H9 (cell line): ENCODE measurements at regions not wholly inside any gene's neighbourhood (a gene's known extent, or its start where the extent isn't known, plus 50 kb on each side); places are given as distances from the start of the nearest gene placed in this dataset.

Experiments used
- DNase-seq: peaks from one replicate; pipeline ENCODE4 v3.0.0-alpha.2; 2017
- H2AFZ ChIP-seq: one replicate; pipeline ENCODE4 v1.6.1; 2013; ENCODE audit warnings: mild to moderate bottlenecking, low read length, control low read depth, moderate library complexity
- H2AK5ac ChIP-seq: 2 replicates; pipeline ENCODE4 v1.6.1; 2013; ENCODE audit warnings: low read length, control low read depth, mixed read lengths; ENCODE audit not compliant: insufficient read length
- H2BK120ac ChIP-seq: one replicate; pipeline ENCODE4 v1.6.1; 2013; ENCODE audit warnings: low read depth, mild to moderate bottlenecking, low read length, control low read depth, inconsistent platforms; ENCODE audit not compliant: poor library complexity, severe bottlenecking
- H2BK12ac ChIP-seq: 2 replicates; pipeline ENCODE4 v1.6.1; 2013; ENCODE audit warnings: low read length, control low read depth, mixed read lengths, low read depth; ENCODE audit not compliant: insufficient read length
- H2BK15ac ChIP-seq: 2 replicates; pipeline ENCODE4 v1.6.1; 2013; ENCODE audit warnings: low read depth, low read length, control low read depth
- H2BK20ac ChIP-seq: one replicate; pipeline ENCODE4 v1.6.1; 2013; ENCODE audit warnings: low read depth, mild to moderate bottlenecking, low read length, control low read depth, inconsistent platforms; ENCODE audit not compliant: poor library complexity, severe bottlenecking
- H2BK5ac ChIP-seq: 2 replicates; pipeline ENCODE4 v1.6.1; 2013; ENCODE audit warnings: low read length, control low read depth, mixed read lengths; ENCODE audit not compliant: insufficient read length
- H3K14ac ChIP-seq: 2 replicates; pipeline ENCODE4 v1.6.1; 2013; ENCODE audit warnings: low read length, control low read depth; ENCODE audit not compliant: insufficient read depth
- H3K18ac ChIP-seq: 2 replicates; pipeline ENCODE4 v1.6.1; 2013; ENCODE audit warnings: low read depth, mild to moderate bottlenecking, mixed read lengths, low read length, control low read depth; ENCODE audit not compliant: insufficient read length
- H3K23ac ChIP-seq: 2 replicates; pipeline ENCODE4 v1.6.1; 2013; ENCODE audit warnings: low read length, control low read depth, mixed read lengths, low read depth; ENCODE audit not compliant: insufficient read length
- H3K23me2 ChIP-seq: 2 replicates; pipeline ENCODE4 v1.6.1; 2013; ENCODE audit warnings: low read depth, mild to moderate bottlenecking, mixed read lengths, low read length, control low read depth; ENCODE audit not compliant: insufficient read length, poor library complexity, severe bottlenecking
- H3K27ac ChIP-seq: 2 replicates; pipeline ENCODE4 v1.5.1; 2013; ENCODE audit warnings: low read length, control low read depth, mixed read lengths, low read depth; ENCODE audit not compliant: insufficient read length
- H3K27me3 ChIP-seq: 2 replicates; pipeline ENCODE4 v1.6.1; 2013; ENCODE audit warnings: low read length, control low read depth, inconsistent platforms; ENCODE audit not compliant: insufficient read depth
- H3K4ac ChIP-seq: 2 replicates; pipeline ENCODE4 v1.6.1; 2013; ENCODE audit warnings: low read depth, mild to moderate bottlenecking, control low read depth, inconsistent platforms, low read length, moderate library complexity
- H3K4me1 ChIP-seq: 2 replicates; pipeline ENCODE4 v1.6.1; 2013; ENCODE audit warnings: low read length, control low read depth, inconsistent platforms; ENCODE audit not compliant: insufficient read depth
- H3K4me2 ChIP-seq: 2 replicates; pipeline ENCODE4 v1.6.1; 2013; ENCODE audit warnings: low read length, control low read depth, mixed read lengths; ENCODE audit not compliant: insufficient read length, insufficient read depth
- H3K56ac ChIP-seq: 2 replicates; pipeline ENCODE4 v1.6.1; 2013; ENCODE audit warnings: low read depth, mild to moderate bottlenecking, mixed read lengths, low read length, control low read depth; ENCODE audit not compliant: insufficient read length
- H3K79me1 ChIP-seq: 2 replicates; pipeline ENCODE4 v1.6.1; 2013; ENCODE audit warnings: low read depth, mild to moderate bottlenecking, moderate library complexity, low read length, control low read depth, inconsistent platforms; ENCODE audit not compliant: insufficient read depth, poor library complexity, severe bottlenecking
- H3K79me2 ChIP-seq: 2 replicates; pipeline ENCODE4 v1.6.1; 2013; ENCODE audit warnings: low read length, control low read depth, inconsistent platforms; ENCODE audit not compliant: insufficient read depth
- H3K9ac ChIP-seq: 2 replicates; pipeline ENCODE4 v1.6.1; 2013; ENCODE audit warnings: low read length, control low read depth, mixed read lengths; ENCODE audit not compliant: insufficient read length; ENCODE audit errors: extremely low read depth
- H3K9me3 ChIP-seq: one replicate; pipeline ENCODE4 v1.6.1; 2013; ENCODE audit warnings: low read depth, low read length, inconsistent platforms; ENCODE audit not compliant: control insufficient read depth
- H3T11ph ChIP-seq: one replicate; pipeline ENCODE4 v1.6.1; 2013; ENCODE audit warnings: mild to moderate bottlenecking, low read length, control low read depth, inconsistent platforms
- H4K20me1 ChIP-seq: one replicate; pipeline ENCODE4 v1.6.1; 2013; ENCODE audit not compliant: control insufficient read depth, insufficient read length, insufficient read depth
- H4K5ac ChIP-seq: 2 replicates; pipeline ENCODE4 v1.6.1; 2013; ENCODE audit warnings: low read depth, mild to moderate bottlenecking, mixed read lengths, low read length, control low read depth; ENCODE audit not compliant: insufficient read length
- H4K8ac ChIP-seq: replicated peaks from 2 replicates; pipeline ENCODE4 v1.6.1; 2013; ENCODE audit warnings: low read length, control low read depth, mixed read lengths, low read depth; ENCODE audit not compliant: insufficient read length
- H4K91ac ChIP-seq: 2 replicates; pipeline ENCODE4 v1.6.1; 2013; ENCODE audit warnings: low read depth, mild to moderate bottlenecking, moderate library complexity, mixed read lengths, low read length, control low read depth; ENCODE audit not compliant: insufficient read length
- H3K27ac Mint-ChIP-seq, 3 experiments: 2 replicates in 2 of 3; 3 replicates in 1 of 3; pipeline ENCODE4 v1.8.0; 2020 to 2021; ENCODE audit warnings: mixed read lengths in 3 of 3, mild to moderate bottlenecking in 1 of 3, moderate library complexity in 1 of 3
- H3K27me3 Mint-ChIP-seq: 2 replicates; pipeline ENCODE4 v1.8.0; 2021; ENCODE audit warnings: low read depth, mild to moderate bottlenecking, moderate library complexity, mixed read lengths
- H3K36me3 Mint-ChIP-seq, 3 experiments: 2 replicates in 2 of 3; 3 replicates in 1 of 3; pipeline ENCODE4 v1.8.0; 2020 to 2021; ENCODE audit warnings: low read depth in 3 of 3, mixed read lengths in 3 of 3; ENCODE audit not compliant: insufficient read depth in 1 of 3
- H3K4me1 Mint-ChIP-seq, 2 experiments: 2 replicates each; pipeline ENCODE4 v1.8.0; 2020; ENCODE audit warnings: mixed read lengths in 2 of 2
- H3K4me3 Mint-ChIP-seq, 2 experiments: 2 replicates in 1 of 2; 3 replicates in 1 of 2; pipeline ENCODE4 v1.8.0; 2020 to 2021; ENCODE audit warnings: mild to moderate bottlenecking in 2 of 2, mixed read lengths in 2 of 2, moderate library complexity in 1 of 2
- H3K9me3 Mint-ChIP-seq, 2 experiments: 2 replicates in 1 of 2; 3 replicates in 1 of 2; pipeline ENCODE4 v1.8.0; 2020; ENCODE audit warnings: mild to moderate bottlenecking in 2 of 2, mixed read lengths in 2 of 2, moderate library complexity in 1 of 2
- CTCF ChIP-seq: fragments of 200-600 bp; sonication (generic); conservative IDR thresholded peaks from 3 replicates; pipeline ENCODE4 v1.8.0; 2021; ENCODE audit warnings: antibody characterized with exemption, mild to moderate bottlenecking
- WGBS: extraction: QIAGEN DNeasy Blood & Tissue Kit; methylation state at CpG from one replicate; pipeline ENCODE4 v1.1.7; 2013; ENCODE audit warnings: missing lambda C conversion rate, low lambda C conversion rate, mixed read lengths; ENCODE audit not compliant: insufficient read length; ENCODE audit errors: extremely low coverage; 5-methylcytosine and 5-hydroxymethylcytosine counted together

DNA sequence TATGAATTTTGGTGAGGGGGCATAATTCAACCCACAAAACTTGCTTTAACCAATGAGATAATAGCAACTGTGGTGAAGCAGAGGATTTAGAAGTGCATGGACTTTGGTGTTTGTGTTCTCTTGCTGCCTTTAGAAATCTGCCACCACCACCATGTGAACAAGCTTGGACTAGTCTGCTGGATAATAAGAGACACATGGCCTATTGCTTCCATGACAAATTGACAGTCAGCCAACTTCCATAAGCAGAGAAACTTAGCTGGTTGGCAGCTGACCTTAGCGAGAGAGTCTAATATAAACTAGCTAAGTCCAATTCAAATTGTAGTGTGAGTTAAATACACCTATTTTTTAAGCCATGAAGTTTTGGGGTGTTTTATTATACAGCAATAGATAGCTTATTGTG lies 482.1 kb upstream of the ANO5 start:
- no peak overlapping the region for H4K91ac ChIP-seq
- H3K23me2 ChIP-seq: no peaks in the 10 kb centered on the region

More for the DNA sequence above, 482.1 kb upstream of the ANO5 start:
- WGBS: no CpG with 5 or more reads among the region's 1 CpG
- H3T11ph ChIP-seq: no peak overlapping the region
- no peak overlapping the region for H3K27ac ChIP-seq
- no peak overlapping the region for H3K14ac ChIP-seq
- H2BK120ac ChIP-seq: no peak overlapping the region
- no peaks in the 10 kb centered on the region for H3K79me2 ChIP-seq
- no peaks in the 10 kb centered on the region for H3K79me1 ChIP-seq
- no peak overlapping the region for H3K9ac ChIP-seq
- no peak overlapping the region for H3K56ac ChIP-seq
- peaks cover 9 to 10% of the 10 kb centered on the region in 2 experiments; a peak in 3 of 4 replicates for H3K4me1 Mint-ChIP-seq
- no peak overlapping the region for H3K18ac ChIP-seq
- H2BK5ac ChIP-seq: no peak overlapping the region
- no peaks in the 10 kb centered on the region for H3K27me3 Mint-ChIP-seq
- H3K9me3 Mint-ChIP-seq: no peaks in the 10 kb centered on the region
- no peaks in the 10 kb centered on the region; a peak in 1 of 7 replicates for H3K36me3 Mint-ChIP-seq
- H3K4me3 Mint-ChIP-seq: no peak overlapping the region
- no peak overlapping the region for H3K27ac Mint-ChIP-seq
- H3K4ac ChIP-seq: no peak overlapping the region
- H4K8ac ChIP-seq: no peak overlapping the region
- no peak overlapping the region for H2BK20ac ChIP-seq
- TF ChIP-seq CTCF: no peak
- H3K23ac ChIP-seq: no peak overlapping the region
- H2BK15ac ChIP-seq: no peak overlapping the region
- no peak overlapping the region for H2AFZ ChIP-seq
- no peaks in the 10 kb centered on the region for H3K9me3 ChIP-seq
- H3K27me3 ChIP-seq: no peaks in the 10 kb centered on the region
- H4K5ac ChIP-seq: no peak overlapping the region
- H2AK5ac ChIP-seq: no peak overlapping the region
- no peak overlapping the region for H3K4me2 ChIP-seq
- H4K20me1 ChIP-seq: no peaks in the 10 kb centered on the region
- DNase-seq: no peak
- H2BK12ac ChIP-seq: no peak overlapping the region
- H3K4me1 ChIP-seq: no peaks in the 10 kb centered on the region; the same call in 1 of the 2 replicates
